Mucosa of descending colon (tissue), 3 donors: ENCODE measurements at regions not wholly inside any gene's neighbourhood (a gene's known extent, or its start where the extent isn't known, plus 50 kb on each side); places are given as distances from the start of the nearest gene placed in this dataset.
"Not testable (repeated sequence)": the region's sequence is repeated elsewhere in the genome, so short reads cannot be mapped to it uniquely, and the experiment has no call there.

Experiments
- ATAC-seq: fragments of 200-7000 bp; cut with Tn5 transposase; one replicate; pipeline ENCODE4 v1.9.1; 2020; ENCODE audit warnings: mild to moderate bottlenecking, moderate library complexity
- DNase-seq, 3 donors: peaks; one replicate each; pipeline ENCODE4 v3.0.0-alpha.2; 2020
- H3K36me3 ChIP-seq: fragments of 200-600 bp; one replicate; pipeline ENCODE4 v1.8.0; 2021; ENCODE audit warnings: low read depth, mild to moderate bottlenecking
- H3K4me1 ChIP-seq: fragments of 200-600 bp; one replicate; pipeline ENCODE4 v1.8.0; 2021; ENCODE audit warnings: low read depth, mild to moderate bottlenecking
- H3K4me3 ChIP-seq: fragments of 200-600 bp; one replicate; pipeline ENCODE4 v1.8.0; 2021; ENCODE audit warnings: mild to moderate bottlenecking
- H3K9me3 ChIP-seq: fragments of 200-600 bp; one replicate; pipeline ENCODE4 v1.8.0; 2021; ENCODE audit warnings: mild to moderate bottlenecking
- intact Hi-C, 2 donors: fragments of 100-400 bp; cut with DNase I in 1 of 2; cut with micrococcal nuclease in 1 of 2; formaldehyde crosslinking; loops; one replicate each; pipeline versions ENCODE4 v1.11.0 to v1.11.1; 2022; cut with DNase I, micrococcal nuclease
- TF ChIP-seq, protein P1 (sequence below): fragments of 200-600 bp; IDR thresholded peaks from one replicate; pipeline ENCODE4 v1.8.0; 2022; ENCODE audit warnings: antibody characterized with exemption, mild to moderate bottlenecking
- donor health status: DM: no; HTN: no; CAD: no; lungs with moderate emphysema.
- donor health status: DM: no; HTN: no; CAD: no.
- donor health status: DM: no; HTN: yes; CAD: no.

DNA sequence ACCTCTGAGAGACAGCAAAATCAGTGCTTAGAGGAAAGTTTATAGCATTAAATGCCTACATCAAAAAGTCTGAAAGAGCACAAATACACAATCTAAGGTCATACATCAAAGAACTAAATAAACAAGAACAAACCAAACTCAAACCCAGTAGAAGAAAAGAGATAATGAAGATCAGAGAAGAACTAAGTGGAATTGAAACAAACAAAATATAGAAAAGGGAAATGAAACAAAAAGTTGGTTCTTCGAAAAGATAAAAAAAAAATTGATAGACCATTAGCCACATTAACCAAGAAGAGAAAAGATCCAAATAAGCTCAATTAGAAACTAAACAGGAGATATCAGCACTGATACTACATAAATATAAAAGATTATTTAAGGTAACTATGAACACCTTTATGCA, 280.0 kb upstream of the NRG3 start:
- no peaks in the 10 kb centered on the region for H3K4me1 ChIP-seq
- no peak for ATAC-seq
- no peaks in the 10 kb centered on the region for H3K36me3 ChIP-seq
- intact Hi-C loops: no loop called here
- TF ChIP-seq, protein P1, sequence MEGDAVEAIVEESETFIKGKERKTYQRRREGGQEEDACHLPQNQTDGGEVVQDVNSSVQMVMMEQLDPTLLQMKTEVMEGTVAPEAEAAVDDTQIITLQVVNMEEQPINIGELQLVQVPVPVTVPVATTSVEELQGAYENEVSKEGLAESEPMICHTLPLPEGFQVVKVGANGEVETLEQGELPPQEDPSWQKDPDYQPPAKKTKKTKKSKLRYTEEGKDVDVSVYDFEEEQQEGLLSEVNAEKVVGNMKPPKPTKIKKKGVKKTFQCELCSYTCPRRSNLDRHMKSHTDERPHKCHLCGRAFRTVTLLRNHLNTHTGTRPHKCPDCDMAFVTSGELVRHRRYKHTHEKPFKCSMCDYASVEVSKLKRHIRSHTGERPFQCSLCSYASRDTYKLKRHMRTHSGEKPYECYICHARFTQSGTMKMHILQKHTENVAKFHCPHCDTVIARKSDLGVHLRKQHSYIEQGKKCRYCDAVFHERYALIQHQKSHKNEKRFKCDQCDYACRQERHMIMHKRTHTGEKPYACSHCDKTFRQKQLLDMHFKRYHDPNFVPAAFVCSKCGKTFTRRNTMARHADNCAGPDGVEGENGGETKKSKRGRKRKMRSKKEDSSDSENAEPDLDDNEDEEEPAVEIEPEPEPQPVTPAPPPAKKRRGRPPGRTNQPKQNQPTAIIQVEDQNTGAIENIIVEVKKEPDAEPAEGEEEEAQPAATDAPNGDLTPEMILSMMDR: no peak
- H3K4me3 ChIP-seq: no peak overlapping the region
- no peak for DNase-seq
- H3K9me3 ChIP-seq: peaks cover 47% of the 10 kb centered on the region

DNA sequence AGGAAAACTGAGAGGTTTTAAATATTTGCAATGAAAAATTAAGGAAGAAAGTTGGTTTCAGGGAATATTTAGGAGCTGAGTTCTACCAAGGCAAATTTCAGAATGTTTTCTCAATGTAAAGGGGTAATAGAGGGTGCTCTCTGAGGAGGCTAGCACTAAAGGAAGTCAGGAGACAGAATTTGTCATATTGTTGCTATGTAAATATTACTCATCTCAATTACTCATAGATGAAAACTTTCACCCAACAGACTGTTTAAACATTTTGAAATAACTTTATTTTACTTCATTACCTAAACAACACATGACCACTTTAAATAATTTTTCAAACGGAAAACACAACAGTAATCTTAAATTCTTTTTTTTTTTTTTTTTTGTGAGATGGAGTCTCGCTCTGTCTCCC, 274.8 kb upstream of the NRG3 start:
- intact Hi-C loops: no loop called here
- H3K4me1 ChIP-seq: no peaks in the 10 kb centered on the region
- no peak for ATAC-seq

DNA sequence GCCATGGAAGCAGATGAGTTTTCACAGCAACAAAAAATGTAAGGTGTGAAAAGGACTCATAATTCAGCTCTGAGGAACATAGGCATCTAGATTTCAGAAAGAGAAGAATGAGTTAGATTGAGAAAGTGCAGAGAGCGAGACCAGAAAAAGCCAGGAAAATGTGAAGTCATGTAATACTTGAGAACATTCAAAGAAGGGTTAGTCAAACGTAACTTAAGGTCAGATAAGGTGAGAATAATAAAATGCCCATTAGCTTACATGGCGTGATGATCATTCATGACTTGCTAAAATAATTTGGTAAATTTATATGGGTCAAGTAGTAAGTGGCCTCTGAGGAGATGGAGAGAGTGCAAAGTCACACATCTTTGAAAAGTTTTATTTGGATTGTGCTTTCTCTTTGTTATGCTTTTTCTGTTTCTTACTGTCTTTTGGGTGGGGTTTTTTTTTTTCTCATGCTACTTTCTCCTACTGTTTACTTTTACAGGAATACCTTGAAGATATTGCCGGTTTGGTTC, 271.8 kb upstream of the NRG3 start:
- H3K36me3 ChIP-seq: no peaks in the 10 kb centered on the region
- ATAC-seq: no peak
- H3K9me3 ChIP-seq: peaks cover 31% of the 10 kb centered on the region
- intact Hi-C loops: no loop called here
- DNase-seq: no peak
- H3K4me3 ChIP-seq: no peak overlapping the region
- TF ChIP-seq, protein P1: no peak
- H3K4me1 ChIP-seq: no peaks in the 10 kb centered on the region

More for the DNA sequence above, 274.8 kb upstream of the NRG3 start:
- TF ChIP-seq, protein P1: no peak
- Histone ChIP-seq H3K9me3 (peaks cover 24% of the 10 kb centered on the region), H3K4me3 (no peak overlapping the region), H3K36me3 (no peaks in the 10 kb centered on the region)
- no peak for DNase-seq

DNA sequence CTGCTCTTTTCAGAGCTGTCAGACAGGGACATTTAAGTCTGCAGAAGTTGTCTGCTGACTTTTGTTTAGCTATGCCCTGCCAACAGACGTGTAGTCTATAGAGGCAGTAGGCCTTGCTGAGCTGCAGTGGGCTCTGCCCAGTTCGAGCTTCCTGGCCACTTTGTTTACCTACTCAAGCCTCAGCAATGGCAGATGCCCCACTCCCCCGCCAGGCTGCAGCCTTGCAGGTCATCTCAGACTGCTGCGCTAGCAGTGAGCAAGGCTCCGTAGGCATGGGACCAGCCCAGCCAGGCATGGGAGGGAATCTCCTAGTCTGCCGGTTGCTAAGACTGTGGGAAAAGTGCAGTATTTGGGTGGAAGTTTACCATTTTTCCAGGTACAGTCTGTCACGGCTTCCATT, 230.5 kb upstream of the NRG3 start:
- DNase-seq, H3K4me3 ChIP-seq, H3K4me1 ChIP-seq, H3K36me3 ChIP-seq, ATAC-seq, intact Hi-C loops: not testable (repeated sequence)
- peaks cover 43% of the 10 kb centered on the region for H3K9me3 ChIP-seq

DNA sequence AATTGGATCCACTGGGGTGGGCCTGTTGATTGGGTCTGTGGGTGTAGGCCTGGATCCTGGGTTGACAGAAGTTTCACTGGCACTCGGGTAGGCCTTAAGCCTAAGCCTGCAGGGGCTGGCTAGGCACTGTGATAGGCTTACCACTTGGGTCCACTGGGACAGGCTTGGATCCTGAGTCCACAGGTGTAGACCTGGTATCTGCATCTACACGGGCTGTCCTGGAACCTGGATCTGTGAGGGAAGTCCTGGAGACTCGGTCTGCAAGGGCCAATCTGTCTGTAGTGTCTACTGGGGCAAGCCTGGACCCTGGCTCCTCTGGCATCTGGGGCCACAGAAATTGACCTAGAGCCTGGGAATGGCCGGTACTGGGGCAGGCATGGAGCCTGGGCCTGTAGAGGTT, 219.0 kb upstream of the NRG3 start:
- intact Hi-C loops: no loop called here
- no peak for ATAC-seq
- no peaks in the 10 kb centered on the region for H3K4me1 ChIP-seq
- H3K4me3 ChIP-seq: no peak overlapping the region
- DNase-seq: no peak
- no peaks in the 10 kb centered on the region for H3K36me3 ChIP-seq
- peaks cover 50% of the 10 kb centered on the region for H3K9me3 ChIP-seq
- TF ChIP-seq, protein P1: no peak

DNA sequence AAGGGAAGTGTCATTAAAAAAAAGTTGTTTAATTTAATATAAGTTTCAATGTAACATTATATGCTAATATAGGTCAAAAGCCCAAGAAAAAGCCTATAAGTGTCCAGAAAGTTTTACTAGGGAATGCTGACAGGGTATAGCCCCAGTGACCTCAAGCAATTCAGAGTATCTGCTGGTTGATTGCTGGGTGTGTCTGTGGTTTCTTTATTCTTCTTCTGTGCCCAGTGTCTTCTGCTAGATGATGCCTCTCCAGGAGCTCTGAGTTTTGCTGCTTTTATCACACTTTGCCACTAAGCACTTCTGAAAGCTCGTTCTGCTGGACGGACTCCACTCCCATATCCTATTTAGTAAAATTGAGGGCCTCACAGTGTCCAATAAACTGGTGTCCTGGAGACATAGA, 212.2 kb upstream of the NRG3 start:
- TF ChIP-seq, protein P1: no peak
- ATAC-seq: no peak
- intact Hi-C loops: no loop called here
- Histone ChIP-seq H3K36me3 (no peaks in the 10 kb centered on the region), H3K9me3 (peaks cover 19% of the 10 kb centered on the region), H3K4me1 (no peaks in the 10 kb centered on the region), H3K4me3 (no peak overlapping the region)
- no peak for DNase-seq

DNA sequence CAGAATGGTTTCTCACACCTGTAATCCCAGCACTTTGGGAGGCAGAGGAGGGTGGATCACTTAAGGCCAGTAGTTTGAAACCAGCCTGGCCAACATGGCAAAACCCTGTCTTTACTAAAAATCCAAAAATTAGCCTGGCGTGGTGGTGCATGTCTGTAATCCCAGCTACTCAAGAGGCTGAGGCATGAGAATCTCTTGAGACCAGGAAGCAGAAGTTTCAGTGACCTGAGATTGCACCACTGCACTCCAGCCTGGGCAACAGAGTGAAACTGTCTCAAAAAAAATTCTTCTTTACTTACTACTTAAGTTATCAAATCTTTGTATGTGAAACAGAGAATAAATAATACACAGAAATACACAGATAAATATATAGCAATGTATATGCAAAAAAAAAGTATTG, 210.2 kb upstream of the NRG3 start:
- intact Hi-C loops, H3K4me3 ChIP-seq, H3K4me1 ChIP-seq, ATAC-seq, H3K36me3 ChIP-seq, DNase-seq: not testable (repeated sequence)
- H3K9me3 ChIP-seq: peaks cover 25% of the 10 kb centered on the region
